ENCODE measurements at regions not wholly inside any gene's neighbourhood (a gene's known extent, or its start where the extent isn't known, plus 50 kb on each side); places are given as distances from the start of the nearest gene placed in this dataset.

- no peak for DNase-seq (ENCODE audit: low read depth)
- Mint-ChIP-seq H3K27me3 (ENCODE audit: low read depth, unreplicated experiment) (peaks cover 51% of the 10 kb centered on the region), H3K9me3 (ENCODE audit: unreplicated experiment) (peaks cover 8% of the 10 kb centered on the region), H3K4me1 (ENCODE audit: low read depth, unreplicated experiment) (no peaks in the 10 kb centered on the region), H3K36me3 (ENCODE audit: low read depth, unreplicated experiment) (no peaks in the 10 kb centered on the region), H3K27ac (ENCODE audit: unreplicated experiment) (no peak overlapping the region), H3K4me3 (ENCODE audit: unreplicated experiment) (no peak overlapping the region)
- no peak overlapping the region for H3K9ac ChIP-seq (ENCODE audit: low read length)
- no peak overlapping the region for H3K4me3 ChIP-seq (ENCODE audit: insufficient read depth, low read depth, low read length)
- H3K4me1 ChIP-seq (ENCODE audit: insufficient read depth, low read length), result no peaks in the 10 kb centered on the region
- no peak for FAIRE-seq
- no peaks in the 10 kb centered on the region for H3K36me3 ChIP-seq (ENCODE audit: insufficient read depth, low read length)
- no peaks in the 10 kb centered on the region for H3K9me3 ChIP-seq (ENCODE audit: insufficient read depth, low read depth, low read length)
- peaks cover 40% of the 10 kb centered on the region for H3K27me3 ChIP-seq (ENCODE audit: insufficient read depth, low read length)
- no peak overlapping the region for H2AFZ ChIP-seq (ENCODE audit: low read depth, low read length)
- H3K4me2 ChIP-seq (ENCODE audit: low read length), result no peak overlapping the region
- H3K79me2 ChIP-seq (ENCODE audit: insufficient read depth, low read length), result no peaks in the 10 kb centered on the region
- no peaks in the 10 kb centered on the region for H4K20me1 ChIP-seq (ENCODE audit: insufficient read depth, low read length)
- TF ChIP-seq CTCF (IDR thresholded peaks at IDR 0.05; ENCODE audit: insufficient read depth, low read depth, low read length) (no peak), EZH2 (IDR thresholded peaks at IDR 0.05; ENCODE audit: insufficient read depth, low read length) (no peak)
- H3K27ac ChIP-seq (ENCODE audit: low read depth, low read length), result no peak overlapping the region
Measured at GRCh38 chr11:11758603-11759196, 83.1 kb upstream of the USP47 start.

- H3K4me2 ChIP-seq (ENCODE audit: low read length), result no peak overlapping the region
- no peak overlapping the region for H3K27ac ChIP-seq (ENCODE audit: low read depth, low read length)
- no peaks in the 10 kb centered on the region for H3K9me3 ChIP-seq (ENCODE audit: insufficient read depth, low read depth, low read length)
- FAIRE-seq, result no peak
- peaks cover 46% of the 10 kb centered on the region for H3K27me3 ChIP-seq (ENCODE audit: insufficient read depth, low read length)
- Mint-ChIP-seq H3K4me1 (ENCODE audit: low read depth, unreplicated experiment) (no peaks in the 10 kb centered on the region), H3K27ac (ENCODE audit: unreplicated experiment) (no peak overlapping the region), H3K9me3 (ENCODE audit: unreplicated experiment) (peaks cover 8% of the 10 kb centered on the region), H3K4me3 (ENCODE audit: unreplicated experiment) (no peak overlapping the region), H3K27me3 (ENCODE audit: low read depth, unreplicated experiment) (peaks cover 52% of the 10 kb centered on the region), H3K36me3 (ENCODE audit: low read depth, unreplicated experiment) (no peaks in the 10 kb centered on the region)
- no peaks in the 10 kb centered on the region for H4K20me1 ChIP-seq (ENCODE audit: insufficient read depth, low read length)
- no peak overlapping the region for H3K4me3 ChIP-seq (ENCODE audit: insufficient read depth, low read depth, low read length)
- no peak for DNase-seq (ENCODE audit: low read depth)
- no peaks in the 10 kb centered on the region for H3K4me1 ChIP-seq (ENCODE audit: insufficient read depth, low read length)
- H3K9ac ChIP-seq (ENCODE audit: low read length), result no peak overlapping the region
- H2AFZ ChIP-seq (ENCODE audit: low read depth, low read length), result no peak overlapping the region
- no peaks in the 10 kb centered on the region for H3K79me2 ChIP-seq (ENCODE audit: insufficient read depth, low read length)
- TF ChIP-seq EZH2 (IDR thresholded peaks at IDR 0.05; ENCODE audit: insufficient read depth, low read length) (no peak), CTCF (IDR thresholded peaks at IDR 0.05; ENCODE audit: insufficient read depth, low read depth, low read length) (no peak)
- H3K36me3 ChIP-seq (ENCODE audit: insufficient read depth, low read length), result no peaks in the 10 kb centered on the region
Measured at GRCh38 chr11:11757909-11758308, 83.9 kb upstream of the USP47 start.

GRCh38 chr11:11756718-11757117, 85.1 kb upstream of the USP47 start:
- no peak overlapping the region for H3K27ac ChIP-seq (ENCODE audit: low read depth, low read length)
- H3K4me3 ChIP-seq (ENCODE audit: insufficient read depth, low read depth, low read length), result no peak overlapping the region
- Mint-ChIP-seq H3K4me3 (ENCODE audit: unreplicated experiment) (no peak overlapping the region), H3K27ac (ENCODE audit: unreplicated experiment) (no peak overlapping the region), H3K27me3 (ENCODE audit: low read depth, unreplicated experiment) (peaks cover 47% of the 10 kb centered on the region), H3K36me3 (ENCODE audit: low read depth, unreplicated experiment) (no peaks in the 10 kb centered on the region), H3K9me3 (ENCODE audit: unreplicated experiment) (peaks cover 4% of the 10 kb centered on the region), H3K4me1 (ENCODE audit: low read depth, unreplicated experiment) (no peaks in the 10 kb centered on the region)
- DNase-seq (ENCODE audit: low read depth) (no peak), FAIRE-seq (no peak)
- no peaks in the 10 kb centered on the region for H3K9me3 ChIP-seq (ENCODE audit: insufficient read depth, low read depth, low read length)
- H3K4me2 ChIP-seq (ENCODE audit: low read length), result no peak overlapping the region
- no peaks in the 10 kb centered on the region for H3K79me2 ChIP-seq (ENCODE audit: insufficient read depth, low read length)
- H3K4me1 ChIP-seq (ENCODE audit: insufficient read depth, low read length), result no peaks in the 10 kb centered on the region
- TF ChIP-seq EZH2 (IDR thresholded peaks at IDR 0.05; ENCODE audit: insufficient read depth, low read length) (no peak), CTCF (IDR thresholded peaks at IDR 0.05; ENCODE audit: insufficient read depth, low read depth, low read length) (no peak)
- H3K27me3 ChIP-seq (ENCODE audit: insufficient read depth, low read length), result peaks cover 45% of the 10 kb centered on the region
- no peaks in the 10 kb centered on the region for H3K36me3 ChIP-seq (ENCODE audit: insufficient read depth, low read length)
- H3K9ac ChIP-seq (ENCODE audit: low read length), result no peak overlapping the region
- H2AFZ ChIP-seq (ENCODE audit: low read depth, low read length), result no peak overlapping the region
- no peaks in the 10 kb centered on the region for H4K20me1 ChIP-seq (ENCODE audit: insufficient read depth, low read length)
